SK-N-SH treated with all-trans-retinoic acid at 6 μM for 48 hours (cell line): ENCODE measurements at regions not wholly inside any gene's neighbourhood (a gene's known extent, or its start where the extent isn't known, plus 50 kb on each side); places are given as distances from the start of the nearest gene placed in this dataset.

Source experiments
- ATAC-seq: fragments of 200-7000 bp; cut with Tn5 transposase; 3 replicates; pipeline ENCODE4 v1.9.1; 2020; ENCODE audit warnings: mild to moderate bottlenecking, moderate library complexity
- CSRNP3 ChIP-seq: fragments of 250-450 bp; sonication (Bioruptor Pico); IDR thresholded peaks from 2 replicates; pipeline ENCODE4 v1.5.1; 2021; ENCODE audit warnings: mild to moderate bottlenecking, moderate library complexity
- ESRRG ChIP-seq: fragments of 250-450 bp; sonication (Bioruptor Pico); IDR thresholded peaks from 2 replicates; pipeline ENCODE4 v1.6.1; 2021; ENCODE audit warnings: mild to moderate bottlenecking
- ISL1 ChIP-seq: fragments of 250-450 bp; sonication (Bioruptor Pico); IDR thresholded peaks from 2 replicates; pipeline ENCODE4 v2.1.2; 2022; ENCODE audit warnings: mild to moderate bottlenecking, moderate library complexity
- TCF4 ChIP-seq: fragments of 250-450 bp; sonication (Bioruptor Pico); IDR thresholded peaks from 2 replicates; pipeline ENCODE4 v1.8.0; 2021; ENCODE audit warnings: mild to moderate bottlenecking, moderate library complexity, borderline replicate concordance
- ZC3H10 ChIP-seq: fragments of 250-450 bp; sonication (Bioruptor Pico); IDR thresholded peaks from 2 replicates; pipeline ENCODE4 v1.5.1; 2021; ENCODE audit warnings: mild to moderate bottlenecking, moderate library complexity
- ZFP3 ChIP-seq: fragments of 250-450 bp; sonication (Bioruptor Pico); IDR thresholded peaks from 2 replicates; pipeline ENCODE4 v1.5.0; 2020; ENCODE audit warnings: mild to moderate bottlenecking, moderate library complexity
- ZNF565 ChIP-seq: fragments of 450-650 bp; formaldehyde crosslinking; conservative IDR thresholded peaks from 2 replicates; pipeline ENCODE4 v1.5.0; 2020; ENCODE audit warnings: low read depth, mild to moderate bottlenecking, moderate library complexity
- TF ChIP-seq, protein P1 (sequence below): fragments of 250-450 bp; sonication (Bioruptor Pico); IDR thresholded peaks from 2 replicates; pipeline ENCODE4 v1.8.0; 2021; ENCODE audit warnings: low read depth, mild to moderate bottlenecking, moderate library complexity, borderline replicate concordance

DNA sequence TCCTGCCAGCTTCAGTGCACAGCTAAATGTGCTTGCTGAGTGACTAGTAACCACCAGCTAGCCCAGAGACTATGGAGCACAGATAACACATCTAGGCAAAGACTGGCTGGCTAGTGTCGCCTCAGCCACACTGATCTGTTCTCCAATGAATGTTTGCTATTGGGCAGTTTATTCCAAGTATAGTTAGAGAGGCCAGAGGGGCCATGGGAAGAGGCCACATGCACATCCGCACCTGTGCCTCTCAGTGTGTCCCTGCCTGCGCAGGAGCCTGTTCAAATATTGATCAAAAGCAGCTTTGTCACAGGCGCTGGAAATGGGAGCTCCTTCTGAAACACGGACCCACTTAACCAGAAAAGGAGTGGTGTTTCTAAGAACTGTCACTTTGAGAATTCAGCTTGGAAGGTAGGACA is 51.3 kb upstream of the ATP1A1 start (continued):
- no peak for TF ChIP-seq CSRNP3 (CRISPR knock-in tag)

GRCh38 chr1:116322752-116323405 is 50.2 kb upstream of the ATP1A1 start:
- TF ChIP-seq, protein P1, sequence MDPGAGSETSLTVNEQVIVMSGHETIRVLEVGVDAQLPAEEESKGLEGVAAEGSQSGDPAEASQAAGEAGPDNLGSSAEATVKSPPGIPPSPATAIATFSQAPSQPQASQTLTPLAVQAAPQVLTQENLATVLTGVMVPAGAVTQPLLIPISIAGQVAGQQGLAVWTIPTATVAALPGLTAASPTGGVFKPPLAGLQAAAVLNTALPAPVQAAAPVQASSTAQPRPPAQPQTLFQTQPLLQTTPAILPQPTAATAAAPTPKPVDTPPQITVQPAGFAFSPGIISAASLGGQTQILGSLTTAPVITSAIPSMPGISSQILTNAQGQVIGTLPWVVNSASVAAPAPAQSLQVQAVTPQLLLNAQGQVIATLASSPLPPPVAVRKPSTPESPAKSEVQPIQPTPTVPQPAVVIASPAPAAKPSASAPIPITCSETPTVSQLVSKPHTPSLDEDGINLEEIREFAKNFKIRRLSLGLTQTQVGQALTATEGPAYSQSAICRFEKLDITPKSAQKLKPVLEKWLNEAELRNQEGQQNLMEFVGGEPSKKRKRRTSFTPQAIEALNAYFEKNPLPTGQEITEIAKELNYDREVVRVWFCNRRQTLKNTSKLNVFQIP (CRISPR knock-in tag) = no peak
- no peak for TF ChIP-seq ESRRG (CRISPR knock-in tag)
- no peak for TF ChIP-seq ZFP3 (CRISPR knock-in tag)
- no peak for TF ChIP-seq TCF4 (CRISPR knock-in tag)
- TF ChIP-seq ZC3H10 (CRISPR knock-in tag) = no peak
- TF ChIP-seq ISL1 (CRISPR knock-in tag) = no peak
- no peak for TF ChIP-seq ZNF565 (CRISPR knock-in tag)
- ATAC-seq = no peak
